ENCODE measurements at regions not wholly inside any gene's neighbourhood (a gene's known extent, or its start where the extent isn't known, plus 50 kb on each side); places are given as distances from the start of the nearest gene placed in this dataset.

- TF ChIP-seq CTCF (IDR thresholded peaks at IDR 0.05) = no peak
- TF ChIP-seq POLR2AphosphoS5 (IDR thresholded peaks at IDR 0.05) = no peak
- TF ChIP-seq POLR2A (IDR thresholded peaks at IDR 0.05) = no peak
Measured at GRCh38 chr12:32039917-32040575, 66.6 kb upstream of the BICD1 start.

All from breast epithelium (tissue), 3 donors.